DOHH2 (cell line): ENCODE measurements at regions not wholly inside any gene's neighbourhood (a gene's known extent, or its start where the extent isn't known, plus 50 kb on each side); places are given as distances from the start of the nearest gene placed in this dataset.

Experiments used
- CTCF ChIP-seq: fragments of 200-600 bp; sonication (generic); IDR thresholded peaks from one replicate; pipeline ENCODE4 v1.5.1; 2014; ENCODE audit warnings: antibody characterized with exemption, mild to moderate bottlenecking, low read depth, low read length; ENCODE audit not compliant: poor library complexity, severe bottlenecking
- EZH2phosphoT487 ChIP-seq: fragments of 200-600 bp; sonication (generic); IDR thresholded peaks from 2 replicates; pipeline ENCODE4 v1.6.1; 2017; ENCODE audit warnings: borderline replicate concordance, mild to moderate bottlenecking, antibody characterized with exemption, low read length, moderate library complexity, mixed read lengths

DNA sequence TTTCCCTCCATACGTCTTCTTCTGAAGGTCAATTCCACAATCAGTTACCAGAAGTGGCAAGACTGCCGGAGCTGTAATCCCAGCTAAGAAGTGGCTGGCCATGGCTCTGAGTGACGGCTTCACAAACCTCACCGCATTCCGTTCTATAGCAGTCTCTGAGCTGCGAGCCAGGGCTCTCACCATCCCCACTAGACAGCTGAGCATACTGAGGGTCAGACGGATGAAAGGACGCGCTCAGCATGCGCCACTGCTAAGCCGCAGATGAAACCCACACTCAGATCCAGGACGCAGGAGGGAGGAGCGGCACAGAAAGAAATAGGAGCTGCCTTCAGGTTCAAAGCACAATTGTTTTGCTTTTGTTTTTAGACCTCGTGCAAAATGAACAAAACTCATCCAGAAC lies 97.9 kb downstream of the ANKRD60 start:
- TF ChIP-seq CTCF (no peak), EZH2phosphoT487 (no peak)
